HG02798 (cell line): ENCODE measurements at regions not wholly inside any gene's neighbourhood (a gene's known extent, or its start where the extent isn't known, plus 50 kb on each side); places are given as distances from the start of the nearest gene placed in this dataset.
"Not testable (repeated sequence)": the region's sequence is repeated elsewhere in the genome, so short reads cannot be mapped to it uniquely, and the experiment has no call there.

Experiments
- ATAC-seq: cut with Tn5 transposase; IDR thresholded peaks from one replicate; pipeline ENCODE4 v1.9.1; 2021; ENCODE audit warnings: mild to moderate bottlenecking; ENCODE audit not compliant: unreplicated experiment, poor library complexity

DNA sequence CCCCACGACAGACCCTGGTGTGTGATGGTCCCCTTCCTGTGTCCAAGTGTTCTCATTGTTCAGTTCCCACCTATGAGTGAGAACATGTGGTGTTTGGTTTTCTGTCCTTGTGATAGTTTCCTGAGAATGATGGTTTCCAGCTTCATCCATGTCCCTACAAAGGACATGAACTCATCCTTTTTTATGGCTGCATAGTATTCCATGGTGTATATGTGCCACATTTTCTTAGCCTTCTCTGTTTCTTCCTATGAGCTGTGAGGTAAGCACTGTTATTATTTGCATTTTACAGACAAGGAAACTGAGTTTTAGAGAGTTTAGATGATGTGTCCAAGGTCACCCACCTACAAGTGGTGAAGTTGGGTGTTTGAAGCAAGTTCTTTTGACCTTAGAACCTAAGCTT lies 51.1 kb upstream of the BNC1 start:
- ATAC-seq: not testable (repeated sequence)

DNA sequence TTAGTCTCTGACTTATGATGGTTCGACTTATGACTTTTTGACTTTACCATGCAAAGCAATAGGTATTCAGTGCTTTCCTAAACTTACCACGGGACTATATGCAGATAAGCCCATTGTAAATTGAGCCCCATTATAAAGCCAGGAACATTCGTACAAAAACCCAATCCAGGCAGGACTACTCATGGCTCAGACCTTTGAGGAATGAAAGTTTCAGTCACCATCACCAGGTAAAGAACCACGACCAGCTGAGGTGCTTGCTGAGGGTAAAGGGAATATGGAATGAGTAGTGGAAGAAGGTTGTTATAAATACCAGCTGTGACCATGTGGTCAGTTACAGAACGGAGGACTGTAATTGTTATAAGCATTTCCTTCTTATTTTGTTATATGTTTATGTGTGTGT lies 54.9 kb upstream of the BNC1 start:
- no peak for ATAC-seq

DNA sequence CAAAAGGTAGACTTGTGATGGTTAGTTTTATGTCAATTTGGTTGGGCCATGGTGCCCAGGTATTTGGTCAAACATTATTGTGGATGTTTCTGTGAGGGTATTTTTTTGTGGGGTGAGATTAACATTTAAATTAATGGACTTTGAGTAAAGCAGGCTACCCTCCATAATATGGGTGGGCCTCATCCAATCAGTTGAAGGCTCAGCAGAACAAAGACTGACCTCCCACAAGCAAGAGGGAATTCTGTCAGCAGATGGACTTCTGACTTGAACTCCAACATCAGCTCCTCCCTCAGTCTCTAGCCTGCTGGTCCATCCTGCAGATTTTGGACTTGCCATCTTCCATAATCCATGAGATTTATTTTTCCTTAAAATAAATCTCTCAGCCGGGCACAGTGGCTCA lies 55.6 kb upstream of the BNC1 start:
- ATAC-seq: no peak

DNA sequence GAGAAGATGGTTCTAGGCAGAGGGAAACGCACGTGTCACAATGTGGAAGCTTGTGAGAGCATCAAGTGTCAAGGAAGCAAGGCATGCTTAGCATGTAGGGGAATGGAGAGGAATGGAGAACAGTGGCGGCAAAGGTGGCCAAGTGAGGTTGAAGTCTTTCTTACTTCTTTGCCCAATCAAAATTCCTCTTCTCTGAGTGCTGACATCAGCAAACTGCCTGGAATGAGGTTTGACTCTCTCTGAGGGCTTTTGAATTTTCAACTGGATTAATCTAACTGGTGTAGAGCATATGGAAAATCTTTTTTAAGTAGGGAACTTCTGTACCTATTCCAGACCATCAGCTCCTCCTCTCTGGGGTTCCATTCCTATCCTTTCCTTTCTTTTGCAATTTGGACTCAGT lies 61.9 kb upstream of the BNC1 start:
- ATAC-seq: no peak

DNA sequence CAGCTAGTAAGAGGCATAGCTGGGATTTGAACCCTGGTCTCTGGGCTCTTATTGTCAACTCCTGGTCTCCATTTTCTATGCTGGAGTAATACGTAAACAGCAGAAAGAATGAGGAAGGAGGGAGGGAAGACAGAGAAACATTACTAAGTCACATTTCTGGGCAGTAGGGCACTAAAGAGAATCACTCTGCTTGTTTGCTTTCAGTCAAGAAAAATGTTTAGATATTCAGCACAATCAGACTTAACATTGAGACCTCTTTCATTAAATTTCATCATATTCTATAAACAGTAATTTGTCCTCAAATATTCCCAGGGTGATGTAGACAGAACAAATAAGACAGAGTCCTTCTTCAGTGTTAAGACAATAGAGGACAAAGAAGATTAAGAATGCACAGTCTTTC lies 67.7 kb upstream of the BNC1 start:
- ATAC-seq: no peak

DNA sequence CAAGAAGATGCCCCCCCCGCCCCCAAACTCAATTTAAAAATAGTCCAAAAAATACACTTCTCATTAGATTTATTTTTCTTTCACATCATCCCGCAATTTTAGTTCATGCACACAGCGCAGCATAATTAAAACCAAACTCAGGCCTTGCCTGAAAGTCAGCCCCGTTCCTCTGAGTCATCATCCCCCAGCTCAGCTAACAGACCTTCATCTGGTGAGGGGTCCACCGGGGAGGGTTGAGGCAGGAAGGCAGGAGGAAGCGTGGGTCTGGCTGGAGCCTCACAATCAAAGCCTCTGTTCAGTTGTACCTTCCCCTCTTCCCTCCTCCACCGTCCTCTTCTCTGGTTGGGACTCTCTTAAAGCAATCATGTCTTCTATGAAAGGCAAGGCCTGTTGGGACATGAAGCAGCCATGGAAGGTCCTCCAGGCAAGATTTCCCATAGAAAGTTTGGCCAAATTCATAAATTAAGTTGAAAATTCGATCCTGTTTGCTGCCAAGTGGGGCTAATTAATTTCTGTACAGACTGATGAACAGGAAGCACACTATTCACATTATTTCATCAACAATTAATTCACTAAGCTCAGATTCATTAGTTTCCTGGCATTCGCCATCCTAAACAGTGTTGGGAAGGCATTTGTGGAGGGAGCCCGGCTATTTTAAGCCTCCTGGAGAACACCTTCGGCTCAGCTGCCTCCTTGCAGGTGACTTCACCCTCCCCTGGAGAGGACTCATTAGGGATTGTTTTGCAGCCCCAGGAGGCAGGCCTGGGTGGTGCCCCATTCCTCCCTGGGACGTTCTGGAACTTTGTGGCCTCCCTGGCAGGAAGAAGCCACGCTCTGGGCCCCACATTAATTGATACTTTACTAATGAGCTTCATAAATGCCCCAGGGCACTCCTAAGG lies 72.3 kb upstream of the BNC1 start:
- no peak for ATAC-seq

DNA sequence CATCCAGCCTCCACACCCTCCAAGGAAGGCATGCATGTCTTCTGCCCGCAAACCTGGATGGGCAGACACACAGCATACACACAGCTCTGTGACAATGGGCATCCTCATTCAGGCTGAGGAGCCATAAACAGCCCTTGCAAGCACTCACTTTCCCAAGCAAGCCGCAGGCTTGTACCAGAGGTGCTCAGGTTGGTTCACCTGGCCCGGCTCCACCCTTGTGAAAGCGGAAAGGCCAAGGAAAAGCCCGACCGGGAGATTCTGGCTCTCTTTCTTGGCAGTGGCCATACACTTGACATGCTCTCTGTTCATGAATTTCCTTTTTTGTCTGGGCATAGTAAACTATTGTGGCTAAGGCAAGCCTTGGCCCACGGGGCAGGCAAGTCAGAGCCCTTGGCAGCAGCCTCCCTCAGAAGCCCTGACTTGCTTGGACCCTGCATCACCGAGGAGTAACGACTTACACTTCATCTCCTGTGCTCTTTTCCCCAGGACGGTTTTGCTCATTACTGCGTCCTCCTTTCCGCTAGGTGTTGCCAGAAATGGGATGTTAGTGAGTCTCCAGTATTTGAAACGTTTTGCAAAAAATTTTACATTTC lies 74.6 kb upstream of the BNC1 start:
- no peak for ATAC-seq

DNA sequence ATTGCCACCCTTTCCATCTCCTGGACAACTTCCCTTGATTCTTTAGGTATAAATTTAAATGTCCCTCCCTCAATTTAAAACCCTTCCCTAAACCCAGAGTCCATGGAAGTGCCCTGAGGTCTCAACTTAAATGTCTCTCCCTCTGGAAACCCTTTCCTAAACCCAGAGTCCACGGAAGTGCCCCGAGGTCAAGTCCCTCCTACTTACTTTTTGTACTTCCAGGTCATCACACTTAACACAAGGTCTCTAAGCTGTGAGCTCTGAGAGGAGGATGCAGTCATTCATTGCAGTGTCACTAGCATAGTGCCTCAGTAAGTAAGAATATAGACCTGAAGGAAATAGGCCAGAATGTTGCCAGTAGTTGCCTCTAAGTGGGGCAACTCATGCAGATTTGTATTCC lies 78.2 kb upstream of the BNC1 start:
- ATAC-seq: no peak

DNA sequence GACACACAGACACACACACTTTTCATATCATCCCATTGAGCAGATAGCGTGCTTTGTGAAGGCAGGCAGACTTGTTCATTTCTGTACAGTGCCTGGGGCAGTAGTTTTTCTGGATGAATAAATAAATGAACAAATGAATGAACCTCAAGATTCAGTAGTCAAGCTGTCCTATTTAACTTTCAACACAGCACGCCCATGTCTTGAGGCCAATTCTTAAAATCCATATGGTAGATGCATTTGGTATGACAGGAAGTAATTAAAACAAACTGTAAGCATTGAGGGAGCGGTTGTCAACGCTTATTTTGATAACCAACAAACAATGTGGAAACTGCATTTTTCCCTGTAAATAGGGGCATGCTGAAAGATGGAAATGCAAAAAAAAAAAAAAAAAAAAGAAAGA lies 80.0 kb upstream of the BNC1 start:
- no peak for ATAC-seq

DNA sequence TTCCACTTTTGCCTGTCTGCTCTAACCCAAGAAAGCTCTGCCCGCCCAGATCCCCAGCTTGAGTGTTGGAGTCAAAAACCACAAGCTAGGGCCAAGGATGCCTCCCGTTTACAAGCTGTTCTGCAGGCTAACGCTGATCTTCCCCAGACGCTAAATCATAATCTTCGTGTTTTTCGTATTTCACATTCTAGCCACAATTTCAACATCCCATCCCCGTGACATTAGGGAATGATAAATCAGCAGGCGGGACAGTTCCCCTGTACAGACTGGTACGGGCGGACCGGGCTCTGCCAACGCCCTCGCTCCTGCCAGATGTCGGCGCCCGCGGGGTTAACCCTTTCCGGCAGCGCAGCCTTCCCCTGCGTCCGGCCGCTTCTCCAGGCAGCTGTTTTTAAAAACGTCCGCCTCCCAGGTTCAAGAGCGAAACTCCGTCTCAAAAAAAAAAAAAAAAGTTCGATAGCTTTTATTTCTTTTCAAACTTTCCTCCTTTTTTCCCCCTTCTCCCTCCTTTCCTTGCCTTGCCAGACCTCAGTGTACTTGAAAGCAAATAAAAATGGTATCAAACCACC lies 81.0 kb upstream of the BNC1 start:
- ATAC-seq: no peak

DNA sequence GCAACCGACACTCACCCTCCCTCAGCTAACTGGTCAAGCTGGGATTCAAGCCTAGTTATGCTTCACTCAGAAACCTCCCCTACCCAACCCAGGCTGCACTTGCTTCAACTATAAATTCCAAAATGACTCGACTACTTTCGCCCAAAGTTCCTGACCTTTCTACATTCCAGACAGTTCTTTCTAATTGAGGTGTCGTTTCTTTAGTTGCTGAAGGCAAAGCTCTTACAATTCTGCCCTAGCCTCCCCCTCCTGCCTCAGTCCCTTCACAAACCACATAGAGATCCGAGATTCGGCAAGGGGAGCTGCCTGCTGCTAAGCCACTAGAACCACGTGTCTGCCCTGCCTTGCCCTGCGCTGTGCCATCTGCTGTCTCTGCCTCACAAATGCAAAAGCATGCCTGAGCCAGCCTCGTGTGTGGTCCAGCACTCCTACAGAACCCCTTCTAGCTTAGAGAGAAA lies 74.7 kb upstream of the SH3GL3 start:
- ATAC-seq: no peak

DNA sequence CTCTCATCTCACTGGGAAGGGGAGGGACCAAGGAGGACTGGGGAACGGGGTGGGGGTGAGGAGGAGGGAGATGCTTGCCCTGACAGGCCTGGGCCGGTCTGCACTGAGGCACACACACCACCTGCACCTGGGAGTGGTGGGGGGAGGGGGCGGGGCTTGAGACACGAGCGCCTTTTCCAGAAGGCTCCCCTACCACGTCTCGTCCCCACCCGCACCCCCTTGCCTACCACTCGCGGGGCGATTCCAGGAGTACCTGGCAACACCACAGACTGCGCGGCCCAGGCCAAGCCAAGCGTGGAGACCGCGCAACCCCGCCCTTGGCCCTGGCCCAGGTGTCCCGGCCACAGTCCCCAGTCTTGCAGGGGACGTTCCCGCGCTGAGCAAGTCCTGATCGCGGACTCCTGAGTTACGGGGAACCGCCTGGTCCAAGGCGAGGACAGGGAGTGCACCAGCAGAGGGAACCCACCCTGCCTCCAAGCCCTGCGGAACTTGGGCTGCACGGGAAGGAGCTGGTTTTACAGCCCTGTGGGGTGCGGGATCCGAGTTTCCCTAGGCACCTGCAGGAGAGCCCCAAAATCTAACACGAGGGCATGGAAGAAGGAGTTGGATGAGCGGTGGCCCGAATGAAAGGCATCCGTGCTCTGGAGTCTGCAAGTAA lies 68.1 kb upstream of the SH3GL3 start:
- ATAC-seq: no peak

DNA sequence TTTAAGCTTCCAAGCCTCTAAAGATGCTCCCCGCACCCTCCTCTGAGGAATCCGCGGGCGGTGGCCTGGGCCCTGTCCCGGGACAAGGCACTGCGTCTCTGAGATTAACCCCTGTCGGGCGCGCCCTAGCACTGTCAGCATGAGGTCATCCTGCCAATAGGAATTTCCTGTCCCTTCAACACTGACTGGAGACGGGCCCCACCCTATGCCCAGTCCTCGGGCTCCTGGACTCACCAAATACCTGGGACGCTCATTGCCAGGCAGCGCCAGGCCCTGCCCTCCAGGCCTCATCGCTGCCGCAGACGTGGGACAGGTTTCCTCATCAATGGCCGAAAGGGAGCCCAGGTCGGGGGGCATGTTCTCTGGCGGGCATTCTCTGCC lies 67.6 kb upstream of the SH3GL3 start:
- ATAC-seq: no peak

DNA sequence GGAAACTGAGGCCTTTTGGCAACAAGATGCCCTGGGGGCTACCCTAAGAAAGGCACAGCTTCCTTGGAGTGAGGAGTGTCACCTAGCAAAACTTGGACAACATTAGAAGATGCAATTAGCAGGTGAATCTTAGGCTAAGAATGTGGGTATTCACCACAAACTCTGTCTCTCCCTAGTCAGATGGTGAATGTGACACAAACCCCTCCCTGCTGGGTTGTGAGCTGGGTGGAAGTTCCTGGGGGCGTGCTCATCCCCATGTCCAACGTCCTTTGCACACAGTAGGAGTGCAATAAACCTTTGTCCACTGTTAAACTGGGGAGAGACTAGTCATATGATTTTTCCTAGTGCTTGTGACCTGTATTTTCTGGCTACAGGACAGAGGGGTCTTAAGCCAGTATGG lies 67.1 kb upstream of the SH3GL3 start:
- ATAC-seq: no peak

DNA sequence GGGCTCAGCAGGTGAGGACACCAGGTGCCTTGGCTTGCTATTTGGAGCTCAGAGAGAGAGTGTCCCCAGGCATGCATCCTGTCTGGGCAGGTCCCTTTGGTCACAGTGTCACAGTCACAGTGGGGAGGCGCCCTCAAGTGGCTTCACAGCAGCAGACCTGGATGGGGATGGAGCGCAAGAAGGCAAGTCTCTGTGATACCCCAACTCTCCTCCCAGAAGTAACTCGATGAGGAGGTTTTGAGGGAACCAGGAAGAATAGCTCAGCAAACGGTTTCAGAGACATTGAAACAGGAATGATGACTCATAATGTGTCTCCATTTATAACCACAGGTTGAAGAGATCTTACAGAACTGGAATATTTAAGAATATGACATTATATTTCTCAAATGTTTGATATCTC lies 66.5 kb upstream of the SH3GL3 start:
- peak; percentile 84 for ATAC-seq

DNA sequence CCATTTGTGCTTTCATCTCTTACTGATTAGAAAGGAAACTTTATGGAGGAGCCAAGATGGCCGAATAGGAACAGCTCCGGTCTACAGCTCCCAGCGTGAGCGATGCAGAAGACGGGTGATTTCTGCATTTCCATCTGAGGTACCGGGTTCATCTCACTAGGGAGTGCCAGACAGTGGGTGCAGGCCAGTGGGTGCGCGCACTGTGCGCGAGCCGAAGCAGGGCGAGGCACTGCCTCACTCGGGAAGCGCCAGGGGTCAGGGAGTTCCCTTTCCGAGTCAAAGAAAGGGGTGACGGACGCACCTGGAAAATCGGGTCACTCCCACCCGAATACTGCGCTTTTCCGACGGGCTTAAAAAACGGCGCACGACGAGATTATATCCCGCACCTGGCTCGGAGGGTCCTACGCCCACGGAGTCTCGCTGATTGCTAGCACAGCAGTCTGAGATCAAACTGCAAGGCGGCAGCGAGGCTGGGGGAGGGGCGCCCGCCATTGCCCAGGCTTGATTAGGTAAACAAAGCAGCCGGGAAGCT lies 63.5 kb upstream of the SH3GL3 start:
- not testable (repeated sequence) for ATAC-seq

DNA sequence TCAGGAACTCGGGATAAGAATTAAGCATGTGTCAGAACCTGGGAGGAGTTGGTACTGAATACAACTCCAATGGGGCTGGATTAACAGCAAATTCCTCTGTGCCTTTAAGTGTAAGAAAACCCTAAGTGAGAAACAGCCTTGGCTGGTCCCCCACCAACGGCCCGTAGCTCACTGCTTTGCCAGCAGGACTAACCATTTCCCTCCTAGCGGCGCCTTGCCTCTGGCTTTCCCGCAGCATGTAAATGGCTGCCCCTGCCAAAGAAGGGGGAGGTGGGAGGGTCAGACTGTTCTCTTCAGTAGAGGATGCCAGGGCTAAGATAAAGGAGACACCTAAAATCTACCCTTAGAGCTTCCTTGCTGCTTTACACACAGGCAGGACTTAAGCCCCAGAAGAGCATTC lies 51.0 kb upstream of the SH3GL3 start:
- no peak for ATAC-seq
